ENCODE measurements at regions not wholly inside any gene's neighbourhood (a gene's known extent, or its start where the extent isn't known, plus 50 kb on each side); places are given as distances from the start of the nearest gene placed in this dataset.

GRCh38 chr1:59158321-59158720 lies 138.6 kb upstream of the FGGY start:
- no peak for DNase-seq

- no peak for DNase-seq
Observed at GRCh38 chr1:59159557-59160203, 137.2 kb upstream of the FGGY start.

DNA sequence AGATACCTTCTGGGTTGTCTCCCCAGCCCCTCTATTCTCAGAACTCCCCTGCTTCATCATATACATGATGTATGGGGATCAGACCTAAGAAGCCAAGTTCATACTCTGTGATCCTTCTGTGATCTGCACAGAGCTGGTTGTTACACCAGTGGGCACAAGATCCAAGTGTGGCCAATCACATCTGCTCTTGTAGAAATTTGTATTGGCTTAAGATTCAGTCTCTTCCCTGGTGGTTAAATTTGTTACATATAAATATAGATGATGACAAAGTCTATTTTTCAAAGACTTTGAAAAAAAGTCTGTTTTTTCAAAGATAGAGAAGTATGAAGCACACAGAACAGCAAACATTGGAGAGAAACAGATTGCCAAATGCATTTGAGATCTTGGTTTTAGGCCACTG lies 135.8 kb upstream of the FGGY start:
- no peak for DNase-seq

DNA sequence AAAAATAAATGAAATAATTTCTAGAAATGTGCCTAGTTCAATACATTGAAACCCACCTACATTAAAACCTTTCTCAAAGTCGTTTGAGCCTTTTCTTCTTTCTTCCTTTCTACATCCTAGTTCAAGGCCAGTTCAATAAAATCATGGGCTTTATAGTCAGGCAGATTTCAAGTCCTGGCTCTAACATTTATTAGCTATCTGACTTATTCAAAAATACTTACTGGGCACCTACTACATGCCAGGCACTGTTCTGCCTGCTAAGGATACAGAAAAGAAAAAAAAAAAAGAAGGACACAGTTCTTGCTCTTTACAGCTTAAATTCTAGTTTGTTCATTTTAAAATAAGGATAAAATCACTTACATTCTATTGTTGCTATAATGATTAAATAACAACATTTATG lies 134.2 kb upstream of the FGGY start:
- DNase-seq, result no peak

GRCh38 chr1:59163268-59164092 lies 133.4 kb upstream of the FGGY start:
- DNase-seq, result no peak

DNA sequence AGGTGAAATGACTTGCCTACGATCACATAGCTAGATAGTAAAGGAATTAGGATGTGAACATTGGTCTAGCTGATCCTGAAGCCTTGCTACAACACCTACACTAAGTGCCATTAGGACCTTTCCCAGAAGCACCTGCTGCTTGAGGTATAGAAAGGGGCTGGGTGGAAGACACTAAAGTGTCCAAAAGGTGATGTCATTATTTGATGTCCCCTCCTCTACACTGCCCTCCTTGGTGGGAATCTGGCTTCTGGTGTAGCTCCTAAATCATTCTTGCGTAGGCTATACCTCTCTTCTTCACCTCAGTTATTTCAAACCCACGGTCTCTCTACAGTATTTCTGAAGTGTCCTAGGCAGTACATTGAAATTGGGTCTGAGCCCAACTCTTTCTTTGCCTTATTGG lies 132.5 kb upstream of the FGGY start:
- DNase-seq, result no peak

DNA sequence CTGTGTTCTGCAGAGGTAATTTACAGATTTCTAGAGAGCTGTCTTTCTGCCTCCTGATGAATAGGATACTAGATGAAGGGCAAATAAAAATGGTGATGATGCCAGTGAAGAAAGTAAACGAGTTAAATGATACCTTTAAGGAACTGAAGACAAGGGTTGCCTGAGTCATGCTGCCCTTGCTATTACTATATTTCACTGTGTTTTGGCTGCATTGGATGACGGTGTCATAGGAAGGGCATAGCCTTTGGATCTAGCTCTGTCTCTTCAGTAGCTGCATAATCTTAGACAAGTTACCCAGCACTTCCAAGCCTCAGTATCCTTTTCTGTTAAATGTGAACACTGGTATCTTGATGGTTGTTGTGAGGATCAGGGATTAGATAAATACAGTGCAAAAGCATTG lies 131.5 kb upstream of the FGGY start:
- DNase-seq, result no peak

DNA sequence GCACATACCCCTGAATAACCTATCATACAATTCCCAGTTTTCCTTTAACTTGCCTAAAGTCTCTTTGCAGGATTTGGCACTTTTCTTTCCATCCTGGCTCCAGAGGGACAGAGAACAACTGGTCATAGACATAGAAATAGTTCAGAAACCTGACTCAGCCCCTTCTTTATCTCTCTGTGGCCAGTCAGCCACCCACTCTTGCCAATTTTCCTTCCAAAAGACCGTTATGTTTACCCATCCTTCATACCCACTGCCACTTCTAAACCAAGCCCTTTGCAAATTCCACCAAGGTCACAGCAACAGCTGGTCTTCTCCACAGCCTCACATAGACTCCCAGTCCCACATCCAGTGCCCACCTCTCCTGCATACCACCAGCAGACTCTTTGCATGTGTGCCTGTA lies 127.2 kb upstream of the FGGY start:
- DNase-seq, result no peak

GRCh38 chr1:59170659-59171058 lies 126.2 kb upstream of the FGGY start:
- DNase-seq, result no peak

- no peak for DNase-seq
Observed at GRCh38 chr1:59171788-59172187, 125.1 kb upstream of the FGGY start.

GRCh38 chr1:59172693-59173092 lies 124.2 kb upstream of the FGGY start:
- DNase-seq, result no peak

- DNase-seq, result no peak
Observed at GRCh38 chr1:59173721-59174120, 123.2 kb upstream of the FGGY start.

- DNase-seq, result no peak
Observed at GRCh38 chr1:59176471-59176870, 120.4 kb upstream of the FGGY start.

- no peak for DNase-seq
Observed at GRCh38 chr1:59177756-59178155, 119.1 kb upstream of the FGGY start.

DNA sequence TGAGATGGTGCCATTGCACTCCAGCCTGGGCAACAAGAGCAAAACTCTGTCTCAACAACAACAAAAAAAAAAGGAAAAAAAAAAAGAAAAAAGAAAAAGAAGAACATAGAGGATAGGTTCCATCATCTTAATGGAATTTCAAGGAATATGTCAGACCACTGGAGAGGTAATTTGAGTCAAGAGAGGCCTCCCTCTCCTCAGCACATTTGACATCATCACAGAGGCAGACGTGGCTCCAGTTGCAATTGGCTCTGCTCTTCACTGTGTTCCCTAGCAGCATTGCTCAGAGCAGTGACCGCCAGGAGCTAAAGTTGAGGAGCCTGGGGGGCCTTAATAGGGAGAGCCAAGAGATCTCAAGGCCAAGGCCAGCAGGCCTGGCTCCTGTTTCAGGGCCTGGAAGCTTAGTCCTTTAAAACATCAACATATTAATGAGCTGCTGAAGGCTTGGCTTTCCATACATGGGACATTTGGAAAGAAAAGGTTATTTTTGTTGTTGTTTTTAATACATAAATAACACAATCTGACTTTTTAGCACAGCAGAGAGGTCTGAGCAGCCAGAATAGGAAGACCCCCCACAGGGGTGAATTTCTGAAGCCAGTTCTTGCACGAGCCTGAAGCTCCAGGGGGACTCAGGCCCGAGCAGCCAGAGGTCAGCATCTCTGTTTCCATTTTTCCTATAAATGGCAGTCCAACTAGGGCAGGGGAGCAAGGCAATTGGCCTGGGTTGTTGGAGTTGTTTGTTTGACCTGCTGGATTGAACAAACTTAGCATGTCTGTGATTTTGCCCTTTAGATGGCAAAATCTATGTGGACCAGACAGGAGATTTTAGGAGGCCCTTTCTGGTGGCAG lies 118.3 kb upstream of the FGGY start:
- DNase-seq, result no peak

DNA sequence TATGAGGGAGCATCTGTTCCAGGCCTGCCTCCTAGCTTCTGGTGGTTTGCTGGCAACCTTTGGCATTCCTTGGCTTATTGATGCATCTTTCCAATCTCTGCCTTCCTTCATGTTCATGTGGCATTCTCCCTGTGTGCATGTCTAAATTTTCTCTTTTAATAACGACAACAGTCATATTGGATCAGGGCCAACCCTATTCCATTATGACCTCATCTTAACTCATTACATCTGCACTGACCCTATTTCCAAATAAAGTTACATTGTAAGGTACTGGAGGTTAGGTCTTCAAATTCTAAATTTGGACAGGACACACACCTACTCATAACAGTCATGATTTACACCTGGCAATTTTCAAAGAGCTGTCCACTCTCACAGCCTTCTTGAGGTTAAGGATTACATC lies 117.2 kb upstream of the FGGY start:
- DNase-seq, result no peak

DNA sequence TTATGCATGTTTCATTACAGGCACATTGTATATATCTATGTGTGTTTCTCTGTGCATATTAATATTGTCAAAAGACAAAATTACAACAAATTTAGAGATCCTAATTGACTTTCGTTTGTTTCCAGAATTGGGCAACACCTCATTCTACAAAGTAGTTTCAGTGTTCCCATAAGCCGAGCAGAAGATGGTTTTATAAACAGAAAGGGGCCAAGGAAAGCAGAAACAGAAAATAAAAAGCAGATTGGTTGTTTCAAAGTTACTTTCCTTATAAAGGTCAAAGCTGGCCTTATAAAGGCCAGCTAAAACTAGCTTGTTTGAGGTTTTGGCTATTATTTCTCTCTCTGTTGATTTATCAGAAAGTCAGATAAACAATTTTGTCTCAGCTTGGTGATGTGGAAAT lies 116.2 kb upstream of the FGGY start:
- no peak for DNase-seq

GRCh38 chr1:59183749-59184317 lies 113.1 kb upstream of the FGGY start:
- no peak for DNase-seq

DNA sequence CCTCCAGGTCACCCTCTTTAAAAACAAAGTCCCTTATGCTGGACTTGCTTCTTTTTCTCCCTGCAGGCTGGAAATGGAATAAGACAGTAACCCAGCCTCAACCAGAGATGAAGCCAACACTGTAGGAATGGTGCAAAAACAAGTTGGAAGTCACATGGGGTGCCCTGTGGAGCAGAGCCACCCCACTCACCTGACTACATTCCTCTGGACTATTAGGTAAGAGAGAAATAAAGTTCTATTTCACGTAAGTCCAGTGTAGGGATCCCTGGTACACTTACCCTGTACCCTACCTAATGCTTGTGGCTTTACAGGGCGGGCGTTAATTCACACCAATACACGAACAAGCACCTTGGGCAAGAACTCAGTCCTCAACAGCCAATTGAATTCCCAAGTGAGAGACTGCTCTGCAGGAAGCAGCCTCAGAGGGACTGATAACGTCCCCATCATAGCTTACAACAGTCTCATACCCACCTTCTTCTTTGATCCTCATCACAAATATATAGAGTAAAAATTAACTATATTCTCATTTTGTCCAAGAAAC lies 112.5 kb upstream of the FGGY start:
- no peak for DNase-seq

GRCh38 chr1:59185163-59185860 lies 111.6 kb upstream of the FGGY start:
- DNase-seq, result no peak

GRCh38 chr1:59186656-59187055 lies 110.2 kb upstream of the FGGY start:
- no peak for DNase-seq

DNA sequence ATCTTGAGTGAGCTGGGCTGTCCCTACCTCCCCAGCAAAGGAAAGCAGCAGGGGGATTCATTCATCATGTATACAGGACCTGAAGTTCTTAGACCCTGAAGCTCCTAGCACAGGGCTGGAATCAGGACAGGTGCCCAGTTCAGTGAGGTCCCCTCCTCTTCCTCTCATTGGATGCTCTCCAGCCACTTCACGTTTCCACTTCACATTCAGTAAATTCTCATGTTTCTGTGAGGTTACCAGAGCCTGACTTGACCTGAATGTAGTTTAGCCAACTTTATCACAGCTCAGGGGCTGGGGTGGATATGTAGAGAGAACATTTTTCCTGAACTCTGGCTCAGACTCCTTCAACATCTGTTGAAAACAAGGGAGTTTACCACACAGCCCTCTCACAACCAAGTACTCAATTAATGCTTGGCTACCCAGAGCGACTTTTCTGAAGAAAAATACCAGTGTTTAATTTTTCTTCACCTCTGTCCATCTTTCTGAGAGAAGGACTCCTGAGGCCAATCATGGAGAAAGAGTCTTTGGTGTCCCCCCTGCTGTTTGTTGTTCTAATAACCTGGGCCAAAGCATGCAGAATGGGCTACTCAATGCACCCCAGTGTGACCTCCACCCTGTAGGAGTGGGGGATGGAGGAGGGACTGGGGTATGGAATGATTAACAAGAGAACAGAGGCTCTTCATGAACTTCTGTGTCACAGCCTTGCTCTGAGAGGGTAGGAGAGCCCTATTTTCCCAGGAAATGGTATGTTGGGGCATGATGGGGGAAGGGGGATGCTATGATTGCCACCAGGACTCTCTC lies 108.3 kb upstream of the FGGY start:
- DNase-seq, result no peak

All from cortex of kidney (tissue), 1 donor.